ACC112 (cell line): ENCODE measurements at regions not wholly inside any gene's neighbourhood (a gene's known extent, or its start where the extent isn't known, plus 50 kb on each side); places are given as distances from the start of the nearest gene placed in this dataset.

ENCODE experiments used
- H2AFZ ChIP-seq: fragments of 200-600 bp; sonication (generic); one replicate; pipeline ENCODE4 v1.6.0; 2017; ENCODE audit warnings: antibody characterized with exemption, low read length; ENCODE audit not compliant: unreplicated experiment
- H3K27ac ChIP-seq: fragments of 200-600 bp; sonication (generic); 2 replicates; pipeline ENCODE4 v1.5.1; 2014; ENCODE audit warnings: low read depth, mild to moderate bottlenecking, antibody characterized with exemption, low read length, moderate library complexity
- H3K27me3 ChIP-seq: fragments of 200-600 bp; sonication (generic); 2 replicates; pipeline ENCODE4 v1.6.1; 2014; ENCODE audit warnings: mild to moderate bottlenecking, antibody characterized with exemption, low read length, moderate library complexity, mixed read lengths; ENCODE audit not compliant: insufficient read depth
- H3K36me3 ChIP-seq: fragments of 200-600 bp; sonication (generic); 2 replicates; pipeline ENCODE4 v1.6.1; 2016; ENCODE audit warnings: mild to moderate bottlenecking, antibody characterized with exemption, low read length, moderate library complexity, mixed read lengths; ENCODE audit not compliant: insufficient read depth
- H3K4me1 ChIP-seq: fragments of 200-600 bp; sonication (generic); one replicate; pipeline ENCODE4 v1.6.1; 2016; ENCODE audit warnings: low read length, mixed read lengths; ENCODE audit not compliant: insufficient read depth, unreplicated experiment, control insufficient read depth
- H3K4me3 ChIP-seq: fragments of 200-600 bp; sonication (generic); 2 replicates; pipeline ENCODE4 v1.5.1; 2014; ENCODE audit warnings: mild to moderate bottlenecking, low read depth, low read length
- H3K79me2 ChIP-seq: fragments of 200-600 bp; sonication (generic); one replicate; pipeline ENCODE4 v1.6.0; 2016; ENCODE audit warnings: low read length; ENCODE audit not compliant: control insufficient read depth, unreplicated experiment, insufficient read depth

GRCh38 chr10:76642358-76642757 is 995.2 kb downstream of the KCNMA1 start:
- no peak overlapping the region for H3K4me3 ChIP-seq
- H3K4me1 ChIP-seq, result no peaks in the 10 kb centered on the region
- H3K36me3 ChIP-seq, result no peaks in the 10 kb centered on the region
- H3K27me3 ChIP-seq, result no peaks in the 10 kb centered on the region
- H3K27ac ChIP-seq, result no peak overlapping the region
- H3K79me2 ChIP-seq, result no peaks in the 10 kb centered on the region
- no peak overlapping the region for H2AFZ ChIP-seq

- Histone ChIP-seq H2AFZ (no peak overlapping the region), H3K79me2 (no peaks in the 10 kb centered on the region), H3K27me3 (no peaks in the 10 kb centered on the region), H3K36me3 (no peaks in the 10 kb centered on the region), H3K4me3 (no peak overlapping the region), H3K4me1 (no peaks in the 10 kb centered on the region), H3K27ac (no peak overlapping the region)
Observed at GRCh38 chr10:76641215-76641614, 996.4 kb downstream of the KCNMA1 start.

- Histone ChIP-seq H3K36me3 (no peaks in the 10 kb centered on the region), H3K27ac (no peak overlapping the region), H3K27me3 (no peaks in the 10 kb centered on the region), H3K4me1 (no peaks in the 10 kb centered on the region), H2AFZ (no peak overlapping the region), H3K79me2 (no peaks in the 10 kb centered on the region), H3K4me3 (no peak overlapping the region)
Observed at GRCh38 chr10:76640806-76641205, 996.8 kb downstream of the KCNMA1 start.

- Histone ChIP-seq H3K27ac (no peak overlapping the region), H2AFZ (no peak overlapping the region), H3K4me3 (no peak overlapping the region), H3K79me2 (no peaks in the 10 kb centered on the region), H3K4me1 (no peaks in the 10 kb centered on the region), H3K36me3 (no peaks in the 10 kb centered on the region), H3K27me3 (no peaks in the 10 kb centered on the region)
Observed at GRCh38 chr10:76632767-76633051, 1004.9 kb downstream of the KCNMA1 start.

- no peaks in the 10 kb centered on the region for H3K36me3 ChIP-seq
- no peak overlapping the region for H3K27ac ChIP-seq
- no peak overlapping the region for H3K4me3 ChIP-seq
- no peaks in the 10 kb centered on the region for H3K4me1 ChIP-seq
- no peaks in the 10 kb centered on the region for H3K27me3 ChIP-seq
- no peaks in the 10 kb centered on the region for H3K79me2 ChIP-seq
- no peak overlapping the region for H2AFZ ChIP-seq
Observed at GRCh38 chr10:76631884-76632766, 1005.5 kb downstream of the KCNMA1 start.

GRCh38 chr10:76631036-76631670 is 1006.5 kb downstream of the KCNMA1 start:
- H3K4me3 ChIP-seq, result no peak overlapping the region
- H3K4me1 ChIP-seq, result no peaks in the 10 kb centered on the region
- no peaks in the 10 kb centered on the region for H3K36me3 ChIP-seq
- H3K79me2 ChIP-seq, result no peaks in the 10 kb centered on the region
- H2AFZ ChIP-seq, result no peak overlapping the region
- no peak overlapping the region for H3K27ac ChIP-seq
- no peaks in the 10 kb centered on the region for H3K27me3 ChIP-seq

- H3K27ac ChIP-seq, result no peak overlapping the region
- no peaks in the 10 kb centered on the region for H3K36me3 ChIP-seq
- H3K4me3 ChIP-seq, result no peak overlapping the region
- H3K4me1 ChIP-seq, result no peaks in the 10 kb centered on the region
- no peaks in the 10 kb centered on the region for H3K79me2 ChIP-seq
- no peak overlapping the region for H2AFZ ChIP-seq
- H3K27me3 ChIP-seq, result no peaks in the 10 kb centered on the region
Observed at GRCh38 chr10:76628801-76629200, 1008.8 kb downstream of the KCNMA1 start.

- Histone ChIP-seq H2AFZ (no peak overlapping the region), H3K27ac (no peak overlapping the region), H3K4me3 (no peak overlapping the region), H3K27me3 (no peaks in the 10 kb centered on the region), H3K4me1 (no peaks in the 10 kb centered on the region), H3K79me2 (no peaks in the 10 kb centered on the region), H3K36me3 (no peaks in the 10 kb centered on the region)
Observed at GRCh38 chr10:76626386-76626785, 1011.2 kb downstream of the KCNMA1 start.

GRCh38 chr10:76624470-76624869 is 1013.1 kb downstream of the KCNMA1 start:
- Histone ChIP-seq H3K4me1 (no peaks in the 10 kb centered on the region), H3K27me3 (no peaks in the 10 kb centered on the region), H3K36me3 (no peaks in the 10 kb centered on the region), H2AFZ (no peak overlapping the region), H3K4me3 (no peak overlapping the region), H3K27ac (no peak overlapping the region), H3K79me2 (no peaks in the 10 kb centered on the region)

GRCh38 chr10:76621886-76622620 is 1015.6 kb downstream of the KCNMA1 start:
- no peak overlapping the region for H3K27ac ChIP-seq
- no peaks in the 10 kb centered on the region for H3K36me3 ChIP-seq
- no peaks in the 10 kb centered on the region for H3K4me1 ChIP-seq
- no peaks in the 10 kb centered on the region for H3K79me2 ChIP-seq
- no peak overlapping the region for H2AFZ ChIP-seq
- no peak overlapping the region for H3K4me3 ChIP-seq
- H3K27me3 ChIP-seq, result no peaks in the 10 kb centered on the region
